HG02588 (cell line): ENCODE measurements at regions not wholly inside any gene's neighbourhood (a gene's known extent, or its start where the extent isn't known, plus 50 kb on each side); places are given as distances from the start of the nearest gene placed in this dataset.
"Not testable (repeated sequence)": the region's sequence is repeated elsewhere in the genome, so short reads cannot be mapped to it uniquely, and the experiment has no call there.

Experiments used
- ATAC-seq: cut with Tn5 transposase; IDR thresholded peaks from one replicate; pipeline ENCODE4 v1.9.1; 2021; ENCODE audit warnings: mild to moderate bottlenecking, moderate library complexity; ENCODE audit not compliant: unreplicated experiment

DNA sequence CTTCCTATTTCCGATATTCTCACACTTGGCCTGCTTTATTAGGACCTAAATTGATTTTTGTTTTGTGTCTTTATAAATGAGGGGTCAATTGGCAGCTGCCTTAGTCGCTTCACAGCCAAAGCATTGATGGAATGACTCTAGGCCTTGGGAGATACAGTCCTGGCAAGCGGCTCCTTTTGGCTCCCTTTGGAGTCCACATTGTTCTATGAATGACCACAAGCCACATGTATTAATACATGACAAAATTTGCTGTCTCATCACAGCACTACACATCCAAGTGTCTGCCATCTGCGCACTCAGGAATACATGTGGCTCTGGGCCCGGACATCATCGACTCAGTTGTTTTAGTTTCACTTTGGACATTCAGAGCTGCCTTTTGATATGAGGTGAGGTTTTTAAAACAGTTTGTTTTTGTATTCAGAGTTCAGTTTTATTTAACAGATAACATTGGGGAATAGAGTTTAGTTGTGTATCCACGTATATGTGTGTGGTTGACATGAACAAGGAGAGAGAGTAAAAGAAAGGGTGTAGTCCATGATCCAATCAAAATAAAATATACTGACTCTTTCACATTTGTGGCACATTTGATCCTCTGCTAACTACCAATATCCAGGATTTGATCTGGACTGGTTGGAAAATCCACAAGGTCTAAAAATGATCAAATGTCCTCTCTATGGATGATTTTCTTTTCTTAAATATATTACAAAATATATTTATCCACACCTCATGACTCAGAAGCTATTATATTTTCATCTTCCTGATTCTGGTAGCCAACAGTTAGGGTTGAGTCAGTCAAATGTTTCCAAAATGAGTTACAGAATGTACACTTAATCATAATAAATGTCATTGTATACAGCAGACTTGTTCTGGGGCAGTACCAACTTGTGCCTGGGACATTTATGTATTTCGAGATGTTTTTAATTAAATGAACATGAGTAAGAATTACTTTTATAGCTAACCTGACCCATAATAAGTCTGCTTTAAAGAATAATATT lies 114.0 kb upstream of the MTAP start:
- ATAC-seq = no peak

- no peak for ATAC-seq
Observed at GRCh38 chr9:21689854-21690253, 112.6 kb upstream of the MTAP start.

DNA sequence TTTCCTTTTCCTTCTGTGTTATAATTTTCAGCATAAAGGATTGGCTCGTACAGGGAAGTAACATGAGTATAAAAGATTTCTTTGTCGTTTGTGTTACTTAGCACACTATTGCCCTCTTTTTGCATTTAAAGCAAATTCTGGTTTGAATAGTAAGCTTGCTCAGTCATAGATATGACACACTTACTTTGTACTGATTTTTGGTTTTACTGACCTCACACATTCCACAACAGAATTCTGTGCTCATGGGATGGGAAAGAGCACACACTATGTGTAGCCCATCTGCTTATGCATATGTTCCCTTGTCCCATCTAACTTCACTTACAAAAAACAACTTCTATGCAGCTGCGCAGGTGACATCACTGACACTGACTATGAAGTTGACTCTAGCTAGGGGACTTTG lies 111.9 kb upstream of the MTAP start:
- no peak for ATAC-seq

DNA sequence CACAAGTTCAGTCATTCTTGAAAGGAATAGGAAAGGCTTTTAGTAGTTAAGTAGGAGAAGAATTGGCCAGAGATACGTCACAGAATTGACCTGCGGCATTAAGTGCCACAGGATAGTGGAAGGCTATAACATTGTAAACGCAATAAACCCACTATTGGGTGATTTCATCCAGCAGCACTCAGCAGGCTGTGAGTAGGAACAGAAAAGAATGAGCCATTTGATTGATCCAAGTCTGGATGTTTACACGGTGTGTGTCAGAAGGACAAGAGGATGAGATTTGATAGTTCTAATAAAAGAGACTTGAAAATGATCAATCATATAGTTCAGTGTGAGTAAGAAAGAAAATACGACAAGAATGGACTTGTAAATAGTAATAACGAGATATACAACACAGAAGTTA lies 110.0 kb upstream of the MTAP start:
- ATAC-seq = no peak

DNA sequence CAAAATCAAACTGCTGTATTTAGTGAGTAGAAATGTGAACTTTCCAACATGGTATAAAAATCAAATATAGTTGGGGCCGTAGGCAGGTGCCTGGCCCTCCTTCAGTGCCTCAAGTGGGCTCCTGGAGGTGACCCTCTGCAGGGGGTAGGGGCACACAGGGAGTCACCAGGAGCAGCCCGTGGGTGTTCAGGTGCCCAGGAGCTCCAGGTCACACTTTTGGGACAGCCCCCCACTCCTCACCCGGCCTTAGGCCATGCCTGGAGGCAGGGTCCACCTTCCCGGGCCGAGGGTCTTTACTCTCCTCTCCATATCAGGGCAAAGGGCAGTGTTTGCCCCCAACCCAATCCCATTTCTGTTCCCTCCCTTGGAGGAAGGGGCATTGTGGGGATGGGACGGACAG lies 108.0 kb upstream of the MTAP start:
- ATAC-seq = no peak

DNA sequence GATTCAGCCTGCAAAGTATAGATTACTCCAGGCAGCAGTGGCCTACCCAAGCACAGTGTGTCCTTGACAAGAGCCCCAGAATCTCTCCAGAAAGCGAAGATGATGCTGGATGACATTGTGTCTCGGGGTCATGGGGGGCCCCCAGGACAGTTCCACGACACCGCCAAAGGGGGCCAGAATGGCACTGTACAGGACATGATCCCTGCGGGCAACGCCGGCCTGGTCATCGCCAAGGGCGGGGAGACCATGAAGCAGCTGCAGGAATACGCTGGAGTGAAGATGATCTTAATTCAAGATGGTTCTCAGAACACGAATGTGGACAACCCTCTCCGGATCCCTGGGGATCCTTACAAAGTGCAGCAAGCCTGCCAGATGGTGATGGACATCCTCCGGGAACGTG lies 107.0 kb upstream of the MTAP start:
- ATAC-seq = no peak

DNA sequence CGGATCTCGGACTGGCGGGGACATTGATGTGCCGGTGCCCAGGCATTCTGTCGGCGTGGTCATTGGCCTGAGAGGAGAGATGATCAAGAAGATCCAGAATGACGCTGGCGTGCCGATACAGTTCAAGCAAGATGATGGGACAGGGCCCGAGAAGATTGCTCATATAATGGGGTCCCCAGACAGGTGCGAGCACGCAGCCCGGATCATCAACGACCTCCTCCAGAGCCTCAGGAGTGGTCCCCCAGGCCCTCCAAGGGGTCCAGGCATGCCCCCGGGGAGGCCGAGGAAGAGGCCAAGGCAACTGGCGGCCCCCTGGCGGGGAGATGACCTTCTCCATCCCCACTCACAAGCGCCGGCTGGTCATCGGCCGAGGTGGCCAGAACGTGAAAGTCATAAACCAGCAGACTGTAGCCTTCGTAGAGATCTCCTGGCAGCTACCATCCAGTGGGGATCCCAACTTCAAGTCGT lies 106.5 kb upstream of the MTAP start:
- no peak for ATAC-seq

- ATAC-seq = no peak
Observed at GRCh38 chr9:21696411-21696871, 106.0 kb upstream of the MTAP start.

- no peak for ATAC-seq
Observed at GRCh38 chr9:21708260-21708711, 94.2 kb upstream of the MTAP start.

- no peak for ATAC-seq
Observed at GRCh38 chr9:21708856-21709255, 93.6 kb upstream of the MTAP start.

DNA sequence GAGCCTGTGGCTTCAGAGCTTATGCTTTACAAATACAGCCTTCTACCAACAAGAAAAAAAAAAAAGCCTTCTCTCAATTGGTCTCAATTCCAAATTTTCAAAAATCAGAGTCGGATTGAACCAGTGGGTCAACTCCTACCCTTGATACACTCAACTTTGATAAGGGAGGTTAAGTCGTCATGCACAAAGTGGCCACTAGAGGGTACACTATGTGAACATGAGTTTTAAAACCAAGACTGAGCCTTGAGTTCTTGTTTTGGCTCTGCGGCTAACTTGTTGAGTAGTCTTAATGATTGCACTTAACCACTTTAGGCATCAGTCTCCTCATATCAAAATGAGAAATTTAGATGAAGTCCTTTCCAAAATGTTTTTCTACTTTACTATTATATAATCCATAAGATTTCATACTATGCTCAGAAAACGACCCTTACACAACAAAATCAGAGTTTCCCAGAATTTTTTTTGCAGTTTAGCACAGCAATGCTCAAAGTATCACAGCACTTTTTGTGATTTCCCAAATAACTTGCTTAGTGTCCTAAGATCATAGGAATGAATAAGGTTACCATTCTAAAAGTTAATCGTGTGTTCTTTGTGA lies 92.9 kb upstream of the MTAP start:
- ATAC-seq = peak; percentile 76

GRCh38 chr9:21710548-21711191 lies 91.8 kb upstream of the MTAP start:
- ATAC-seq = no peak

- no peak for ATAC-seq
Observed at GRCh38 chr9:21711504-21711903, 90.9 kb upstream of the MTAP start.

GRCh38 chr9:21715408-21715807 lies 87.0 kb upstream of the MTAP start:
- no peak for ATAC-seq

GRCh38 chr9:21720758-21721157 lies 81.7 kb upstream of the MTAP start:
- ATAC-seq = no peak

- not testable (repeated sequence) for ATAC-seq
Observed at GRCh38 chr9:21727411-21727810, 75.0 kb upstream of the MTAP start.

- ATAC-seq = no peak
Observed at GRCh38 chr9:21728781-21729180, 73.7 kb upstream of the MTAP start.

GRCh38 chr9:21729648-21730047 lies 72.8 kb upstream of the MTAP start:
- ATAC-seq = no peak

- ATAC-seq = no peak
Observed at GRCh38 chr9:21730899-21731298, 71.5 kb upstream of the MTAP start.

DNA sequence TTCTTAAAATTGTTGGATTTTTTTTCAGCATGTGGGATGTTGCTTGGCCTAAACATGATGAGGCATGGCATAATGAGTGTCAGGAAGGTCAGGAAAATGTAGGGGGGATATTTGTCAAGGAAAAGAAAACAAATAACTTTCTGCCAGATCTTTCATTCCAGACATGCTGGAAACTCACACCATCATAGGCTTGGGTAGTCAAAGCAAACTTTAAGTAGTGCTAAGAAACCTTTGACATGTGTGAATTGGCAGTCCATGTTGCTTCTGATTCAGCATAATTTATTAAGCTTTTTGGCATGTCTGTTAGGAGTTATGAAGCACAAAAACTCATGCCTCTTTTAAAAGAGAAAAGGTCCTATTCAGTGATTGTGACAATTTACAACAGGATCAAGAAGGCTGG lies 61.3 kb upstream of the MTAP start:
- no peak for ATAC-seq

DNA sequence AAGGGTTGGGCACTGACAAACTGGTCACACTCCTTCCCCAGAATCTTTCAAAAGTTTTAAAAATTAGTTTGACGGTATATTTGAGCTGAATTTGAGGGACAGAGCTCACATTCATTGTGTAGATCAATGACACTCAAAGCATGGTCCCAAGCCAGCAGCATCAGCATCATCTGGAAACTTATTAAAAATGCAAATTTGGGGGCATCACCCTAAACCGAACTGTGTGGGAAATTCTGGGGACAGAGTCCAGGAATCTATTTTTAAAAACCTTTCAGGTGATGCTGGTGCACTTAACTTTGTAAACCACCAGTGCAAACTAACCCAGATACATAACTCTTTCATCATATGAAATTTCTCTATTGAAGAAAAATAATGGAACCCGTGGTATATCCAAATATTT lies 58.1 kb upstream of the MTAP start:
- no peak for ATAC-seq

GRCh38 chr9:21744841-21745240 lies 57.6 kb upstream of the MTAP start:
- no peak for ATAC-seq
